BJ (cell line): ENCODE measurements at regions not wholly inside any gene's neighbourhood (a gene's known extent, or its start where the extent isn't known, plus 50 kb on each side); places are given as distances from the start of the nearest gene placed in this dataset.

Experiments used
- CTCF ChIA-PET: fragments of 350-600 bp; formaldehyde crosslinking; extraction: SDS; loops from one replicate; lab custom pipeline; 2021; ENCODE audit warnings: antibody characterized with exemption, inconsistent platforms; lab: Yijun Ruan, JAX
- POLR2A ChIA-PET: fragments of 300-600 bp; sonication (Branson Sonifier 250); formaldehyde crosslinking; extraction: SDS; loops from one replicate; lab custom pipeline; 2021; ENCODE audit warnings: antibody characterized with exemption; lab: Charles Lee
- DNase-seq: peaks from one replicate; pipeline ENCODE4 v3.0.0-alpha.2; 2011; ENCODE audit warnings: low read depth
- H3K27me3 ChIP-seq: 2 replicates; pipeline ENCODE4 v1.6.0; 2011; ENCODE audit warnings: low read length; ENCODE audit not compliant: control insufficient read depth, insufficient read depth
- H3K36me3 ChIP-seq: 2 replicates; pipeline ENCODE4 v1.5.1; 2011; ENCODE audit warnings: low read length; ENCODE audit not compliant: control insufficient read depth, insufficient read depth
- H3K4me3 ChIP-seq: 2 replicates; pipeline ENCODE4 v1.5.1; 2011; ENCODE audit warnings: low read depth, mild to moderate bottlenecking, control low read depth, low read length
- TF ChIP-seq, protein P1 (sequence below): IDR thresholded peaks from 2 replicates; pipeline ENCODE4 v1.5.1; 2011; ENCODE audit warnings: low read depth, mild to moderate bottlenecking, control low read depth, inconsistent platforms, low read length, moderate library complexity; ENCODE audit not compliant: insufficient read depth

DNA sequence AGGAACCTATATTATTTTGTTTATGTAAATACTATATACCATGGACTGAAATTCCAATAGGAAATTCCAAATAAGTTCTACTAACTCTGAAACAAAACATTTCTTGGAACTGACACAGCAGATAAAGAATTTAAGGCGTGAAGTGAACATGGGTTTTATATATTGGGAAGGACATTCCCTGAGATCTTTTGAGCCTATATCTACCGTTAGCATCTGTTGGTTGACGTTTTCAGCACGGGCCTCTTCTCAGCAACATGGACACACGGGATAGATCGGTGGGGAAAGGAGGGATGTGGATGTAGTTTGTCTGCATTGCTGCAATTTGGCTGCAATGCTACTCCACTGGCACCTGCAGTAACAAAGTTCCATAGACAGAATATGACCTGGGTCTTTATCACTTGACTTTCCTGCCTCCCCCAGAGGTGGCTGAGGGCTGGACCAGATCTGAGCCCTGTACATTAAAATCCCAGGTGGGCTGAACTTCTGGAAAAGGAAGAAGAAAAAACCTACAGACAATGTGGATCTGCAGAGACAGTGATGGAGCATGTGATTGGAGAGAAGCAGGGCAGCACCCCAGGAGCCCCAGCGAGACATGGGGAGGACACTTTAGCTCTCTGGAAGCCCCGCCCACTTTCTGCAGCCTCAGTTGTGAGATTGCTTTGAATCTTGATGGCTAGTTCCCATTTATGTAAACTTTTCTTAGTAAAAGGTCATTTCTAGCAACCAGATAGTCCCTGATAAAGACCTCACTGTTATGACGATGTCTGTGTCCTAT lies 91.2 kb upstream of the CPEB4 start:
- Histone ChIP-seq H3K36me3 (no peaks in the 10 kb centered on the region), H3K27me3 (no peaks in the 10 kb centered on the region), H3K4me3 (no peak overlapping the region)
- ChIA-PET POLR2A (no interaction called here), CTCF (interaction anchor here (1.3 kb wide), 1 partner anchor 11 kb away, joined by 3 read pairs; no protein-coding TSS in a partner anchor)
- DNase-seq = no peak
- TF ChIP-seq, protein P1, sequence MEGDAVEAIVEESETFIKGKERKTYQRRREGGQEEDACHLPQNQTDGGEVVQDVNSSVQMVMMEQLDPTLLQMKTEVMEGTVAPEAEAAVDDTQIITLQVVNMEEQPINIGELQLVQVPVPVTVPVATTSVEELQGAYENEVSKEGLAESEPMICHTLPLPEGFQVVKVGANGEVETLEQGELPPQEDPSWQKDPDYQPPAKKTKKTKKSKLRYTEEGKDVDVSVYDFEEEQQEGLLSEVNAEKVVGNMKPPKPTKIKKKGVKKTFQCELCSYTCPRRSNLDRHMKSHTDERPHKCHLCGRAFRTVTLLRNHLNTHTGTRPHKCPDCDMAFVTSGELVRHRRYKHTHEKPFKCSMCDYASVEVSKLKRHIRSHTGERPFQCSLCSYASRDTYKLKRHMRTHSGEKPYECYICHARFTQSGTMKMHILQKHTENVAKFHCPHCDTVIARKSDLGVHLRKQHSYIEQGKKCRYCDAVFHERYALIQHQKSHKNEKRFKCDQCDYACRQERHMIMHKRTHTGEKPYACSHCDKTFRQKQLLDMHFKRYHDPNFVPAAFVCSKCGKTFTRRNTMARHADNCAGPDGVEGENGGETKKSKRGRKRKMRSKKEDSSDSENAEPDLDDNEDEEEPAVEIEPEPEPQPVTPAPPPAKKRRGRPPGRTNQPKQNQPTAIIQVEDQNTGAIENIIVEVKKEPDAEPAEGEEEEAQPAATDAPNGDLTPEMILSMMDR = no peak

DNA sequence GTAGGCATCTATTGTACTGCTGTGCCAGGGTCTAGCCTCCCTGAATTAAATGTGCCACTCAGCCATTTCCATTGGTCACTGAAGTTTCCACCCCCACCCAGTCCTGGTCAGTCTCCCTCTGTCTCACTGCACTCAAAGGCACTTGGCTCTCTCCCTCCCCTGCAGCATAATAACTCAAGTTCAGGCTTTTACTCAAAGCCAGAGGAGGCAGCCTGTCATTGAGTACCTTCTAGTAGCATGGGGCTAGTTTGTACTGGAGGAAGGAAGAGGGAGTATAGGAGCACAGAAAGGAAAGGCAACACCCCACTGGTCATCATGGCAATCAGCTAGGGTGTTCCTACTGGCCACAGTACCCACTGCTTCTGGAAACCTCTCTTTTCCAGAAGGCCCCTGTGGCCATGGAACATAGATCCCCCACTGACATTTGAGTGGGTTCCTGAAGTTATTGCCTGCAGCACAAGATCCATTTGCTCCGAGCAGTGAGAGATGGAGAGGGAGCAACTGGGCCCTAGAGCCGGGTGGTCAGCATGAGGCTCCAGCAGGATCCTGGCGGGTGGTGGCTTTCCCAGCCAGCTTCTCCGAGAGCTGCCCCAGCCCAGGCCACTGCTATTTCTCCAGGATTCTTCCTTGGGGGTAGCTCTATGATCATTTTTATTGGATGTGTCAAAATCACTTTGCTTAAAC lies 89.9 kb upstream of the CPEB4 start:
- Histone ChIP-seq H3K27me3 (no peaks in the 10 kb centered on the region), H3K4me3 (no peak overlapping the region), H3K36me3 (no peaks in the 10 kb centered on the region)
- ChIA-PET POLR2A (no interaction called here), CTCF (interaction anchor here (0.9 kb wide), 1 partner anchor 14 kb away, joined by 3 read pairs; no protein-coding TSS in a partner anchor)
- TF ChIP-seq, protein P1 = no peak
- DNase-seq = no peak

DNA sequence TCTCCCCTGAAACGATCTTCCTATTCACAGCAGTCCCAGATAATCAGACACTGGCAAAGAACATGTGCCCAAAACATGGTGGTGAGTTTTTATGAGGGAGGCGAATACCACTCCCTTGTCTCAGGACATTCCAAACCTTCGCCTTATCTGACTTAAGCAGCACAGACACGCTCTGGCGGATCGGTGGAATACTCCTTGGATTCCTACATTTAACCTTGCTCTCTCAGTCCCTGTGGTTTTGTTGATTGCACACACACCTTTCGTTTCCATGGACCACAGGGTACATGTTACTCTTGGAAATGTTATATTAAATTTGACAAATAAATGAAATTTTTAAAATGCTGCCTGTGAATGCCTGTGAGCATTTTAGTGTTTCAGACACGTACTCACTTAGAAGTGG lies 87.8 kb upstream of the CPEB4 start:
- no peaks in the 10 kb centered on the region for H3K36me3 ChIP-seq
- no peaks in the 10 kb centered on the region for H3K27me3 ChIP-seq
- POLR2A ChIA-PET = no interaction called here
- TF ChIP-seq, protein P1 = no peak
- CTCF ChIA-PET = interaction anchor here (0.6 kb wide), 1 partner anchor 90 kb away, joined by 3 read pairs; no protein-coding TSS in a partner anchor
- DNase-seq = no peak
- no peak overlapping the region for H3K4me3 ChIP-seq

DNA sequence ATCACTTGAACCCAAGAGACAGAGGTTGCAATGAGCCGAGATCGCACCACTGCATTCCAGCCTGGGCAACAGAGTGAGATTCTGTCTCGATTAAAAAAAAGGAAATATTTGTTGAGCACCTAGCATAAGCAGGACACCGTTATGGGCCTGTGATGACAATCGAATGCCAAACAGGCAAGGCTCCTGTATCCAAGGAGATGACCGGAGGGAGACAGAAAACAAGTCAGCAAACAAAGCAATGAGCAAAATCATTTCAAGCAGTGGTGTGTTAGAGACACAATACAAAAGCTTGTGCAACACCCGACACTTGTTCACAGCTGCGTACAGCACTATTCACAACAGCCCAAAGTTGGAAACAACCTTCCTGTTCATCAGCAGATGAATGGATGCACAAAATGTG lies 87.1 kb upstream of the CPEB4 start:
- DNase-seq = no peak
- Histone ChIP-seq H3K36me3 (no peaks in the 10 kb centered on the region), H3K27me3 (no peaks in the 10 kb centered on the region), H3K4me3 (no peak overlapping the region)
- TF ChIP-seq, protein P1 = no peak
- ChIA-PET CTCF (no interaction called here), POLR2A (no interaction called here)

DNA sequence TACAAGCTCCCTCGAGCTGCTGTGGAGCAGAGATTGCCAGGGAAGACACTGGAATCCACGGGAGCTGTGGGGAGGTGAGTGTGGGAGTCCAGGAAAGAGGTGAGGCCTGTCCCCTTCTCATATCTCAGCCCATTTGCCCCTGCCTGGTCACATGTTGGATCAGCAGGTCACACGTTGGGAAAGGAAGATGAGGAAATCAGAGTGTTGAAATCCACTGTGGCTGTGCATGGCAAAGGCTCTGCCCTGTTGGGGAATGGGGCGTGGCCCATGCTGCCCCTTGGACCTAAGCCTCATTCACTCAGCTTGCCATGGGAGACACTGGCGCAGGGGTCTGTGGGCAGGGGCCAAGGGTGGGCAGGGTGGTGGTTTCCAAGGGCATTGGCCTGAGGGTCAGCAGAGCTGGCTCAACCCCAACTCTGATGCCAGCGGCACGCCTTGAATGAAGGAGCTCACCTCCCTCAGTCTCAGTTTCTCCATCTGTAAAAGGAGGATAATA lies 85.4 kb upstream of the CPEB4 start:
- DNase-seq = no peak
- Histone ChIP-seq H3K27me3 (no peaks in the 10 kb centered on the region; the same call in 1 of the 2 replicates), H3K4me3 (no peak overlapping the region), H3K36me3 (no peaks in the 10 kb centered on the region)
- ChIA-PET POLR2A (no interaction called here), CTCF (interaction anchor here (0.6 to 1.6 kb wide), 2 partner anchors 10 to 12 kb away, joined by 3 read pairs; no protein-coding TSS in a partner anchor)
- TF ChIP-seq, protein P1 = no peak
